ENCODE measurements at regions not wholly inside any gene's neighbourhood (a gene's known extent, or its start where the extent isn't known, plus 50 kb on each side); places are given as distances from the start of the nearest gene placed in this dataset.

DNA sequence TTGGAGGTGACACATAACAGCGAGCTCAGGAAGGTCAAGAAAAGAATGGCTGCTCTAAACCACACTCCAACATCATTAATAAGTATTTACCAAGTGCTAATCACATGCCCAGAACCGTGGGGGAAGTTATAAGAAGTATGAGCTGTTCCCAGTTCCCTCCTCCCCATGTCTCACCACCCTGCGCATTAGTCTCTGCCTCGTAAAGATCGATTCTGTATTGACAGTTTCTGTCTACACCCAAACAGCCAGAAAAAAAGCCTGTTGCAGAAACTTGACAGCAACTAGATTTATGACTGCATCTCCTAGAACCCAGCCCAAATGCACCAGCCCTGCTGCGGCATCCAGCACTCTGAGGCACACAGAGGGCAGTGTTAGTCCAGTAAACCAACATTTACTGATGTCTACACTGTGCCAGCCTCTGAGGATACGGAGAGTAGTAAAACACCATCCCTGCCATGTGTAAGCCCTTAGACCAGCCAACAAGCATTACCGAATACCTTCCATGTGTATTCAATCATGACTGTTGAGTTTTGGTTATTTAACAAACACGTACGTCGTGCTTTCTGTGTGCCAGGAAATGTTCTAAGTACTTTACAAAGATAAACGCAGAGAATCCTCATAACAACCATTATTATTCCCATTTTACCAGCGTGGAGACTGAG lies 63.6 kb upstream of the ZBTB40 start:
- DNase-seq = no peak

DNA sequence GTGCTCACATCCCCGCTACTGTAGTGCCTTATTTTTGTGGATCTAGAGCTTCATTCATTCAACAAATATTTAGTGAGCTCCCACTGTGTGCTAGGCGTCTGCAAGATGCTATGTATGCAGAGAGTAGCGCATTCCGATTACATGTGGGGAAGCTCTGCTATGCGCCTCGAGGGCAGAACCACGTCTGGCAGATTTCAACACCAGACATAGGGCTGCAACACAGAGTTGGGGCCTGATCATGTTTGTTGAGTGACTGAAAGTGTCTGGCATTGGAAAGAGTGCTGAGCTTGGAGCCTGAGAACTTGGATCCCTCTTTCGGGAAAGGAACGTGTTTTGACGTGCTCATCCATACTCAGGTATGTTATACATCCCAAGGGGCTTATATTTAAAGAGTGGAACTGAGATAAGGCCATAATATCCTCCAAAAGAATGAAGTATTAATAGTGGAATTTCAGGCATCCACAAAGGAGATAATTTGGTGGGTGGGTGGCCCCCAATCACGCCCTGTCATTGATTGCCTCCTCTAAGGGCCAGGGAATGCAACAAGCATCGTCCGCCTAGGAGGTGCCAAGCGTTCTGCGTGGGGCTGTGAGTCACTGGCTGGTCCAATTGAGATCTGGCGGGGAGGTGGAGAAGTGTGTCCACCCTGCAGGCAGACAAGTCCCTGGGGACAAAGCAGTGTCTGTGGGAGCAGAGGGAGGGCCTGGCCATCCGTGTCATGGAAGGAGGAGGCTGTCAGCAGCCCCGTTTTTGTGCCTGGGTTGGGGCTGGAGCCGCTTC lies 62.8 kb upstream of the ZBTB40 start:
- no peak for DNase-seq

DNA sequence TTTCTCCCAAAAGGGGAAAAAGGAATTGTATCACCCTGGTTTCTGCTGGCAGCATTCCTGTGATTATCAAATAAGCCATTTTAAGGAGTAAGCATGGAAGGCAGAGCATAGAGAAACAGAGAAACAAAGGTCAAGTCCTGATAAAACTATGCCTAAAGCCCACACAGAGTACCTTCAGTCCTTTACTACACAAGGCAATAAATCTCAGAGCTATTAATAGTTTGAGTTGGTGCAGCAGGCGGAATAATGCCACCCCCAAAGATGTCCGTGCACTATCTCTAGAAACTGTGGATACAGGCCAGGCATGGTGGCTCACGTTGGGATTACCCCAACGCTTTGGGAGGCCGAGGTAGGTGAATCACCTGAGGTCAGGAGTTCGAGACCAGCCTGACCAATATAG lies 58.1 kb upstream of the ZBTB40 start:
- DNase-seq = no peak

DNA sequence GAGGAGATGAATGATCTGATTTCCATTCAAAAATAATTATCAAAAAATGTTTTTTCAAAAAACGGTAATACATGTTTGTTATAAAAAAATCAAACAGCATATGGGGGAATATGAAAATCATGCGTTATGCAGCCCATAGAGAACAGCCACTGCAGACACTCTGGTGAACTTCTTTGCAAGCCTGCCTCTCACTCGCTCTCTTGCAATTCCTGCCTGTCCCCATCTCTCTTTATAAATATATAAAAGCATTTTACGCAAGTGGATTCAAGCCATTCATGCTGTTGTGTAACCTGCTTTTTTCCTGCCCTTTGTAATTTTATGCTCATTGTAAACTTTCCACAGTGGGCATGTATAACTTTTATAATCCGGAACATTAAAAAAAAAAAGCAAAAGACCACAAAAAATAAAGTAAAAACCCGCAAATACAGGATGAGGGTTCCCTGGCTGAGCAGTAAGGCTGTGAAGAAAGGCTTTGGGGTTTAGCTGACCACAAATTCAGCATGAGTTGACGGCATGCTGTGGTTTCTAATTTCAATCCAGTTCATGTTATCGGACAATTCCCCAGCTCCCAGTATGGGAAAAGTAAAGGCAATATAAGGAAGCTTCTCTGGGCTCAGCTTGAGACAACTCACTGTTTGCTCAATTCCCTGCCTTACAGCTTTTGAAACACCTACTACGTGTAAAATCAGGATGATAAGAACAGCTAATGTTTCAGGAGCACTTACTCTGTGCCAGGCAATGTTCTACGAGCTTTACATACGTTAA lies 52.8 kb upstream of the ZBTB40 start:
- no peak for DNase-seq

DNA sequence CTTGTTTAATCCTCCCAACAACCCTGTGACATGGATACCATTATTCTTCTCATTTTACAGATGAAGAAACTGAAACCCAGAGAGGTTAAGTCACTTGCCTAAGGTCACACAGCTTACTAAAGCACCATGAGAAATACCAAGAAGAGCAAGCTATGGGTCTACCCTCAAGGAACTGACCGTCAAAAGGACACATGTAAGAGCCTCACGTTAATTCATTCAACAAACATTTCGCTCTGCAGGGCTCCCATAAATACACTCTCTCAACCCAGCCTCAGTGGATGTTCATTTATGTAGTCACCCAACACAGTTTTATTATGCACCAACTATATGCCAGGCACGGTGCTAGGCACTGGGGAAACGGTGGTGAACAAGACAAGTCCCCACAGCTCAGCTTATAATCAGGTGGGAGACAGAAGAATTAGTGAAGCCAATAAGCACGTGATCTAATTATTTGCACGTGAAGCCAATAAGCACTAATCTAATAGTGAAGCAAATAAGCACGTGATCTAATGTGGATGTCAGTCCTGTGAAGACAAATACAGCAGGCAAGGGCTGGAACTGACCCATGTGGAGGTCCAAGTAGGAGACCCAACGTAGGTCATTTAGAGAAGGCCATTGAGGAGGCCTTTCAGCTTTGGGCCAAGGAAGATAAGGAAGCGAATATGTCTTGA lies 52.1 kb upstream of the ZBTB40 start:
- DNase-seq = no peak

Measured in DMS79 (cell line).